HG03378 (cell line): ENCODE measurements at regions not wholly inside any gene's neighbourhood (a gene's known extent, or its start where the extent isn't known, plus 50 kb on each side); places are given as distances from the start of the nearest gene placed in this dataset.

ENCODE experiments used
- ATAC-seq: cut with Tn5 transposase; IDR thresholded peaks from one replicate; pipeline ENCODE4 v1.9.1; 2021; ENCODE audit warnings: mild to moderate bottlenecking, moderate library complexity; ENCODE audit not compliant: unreplicated experiment

DNA sequence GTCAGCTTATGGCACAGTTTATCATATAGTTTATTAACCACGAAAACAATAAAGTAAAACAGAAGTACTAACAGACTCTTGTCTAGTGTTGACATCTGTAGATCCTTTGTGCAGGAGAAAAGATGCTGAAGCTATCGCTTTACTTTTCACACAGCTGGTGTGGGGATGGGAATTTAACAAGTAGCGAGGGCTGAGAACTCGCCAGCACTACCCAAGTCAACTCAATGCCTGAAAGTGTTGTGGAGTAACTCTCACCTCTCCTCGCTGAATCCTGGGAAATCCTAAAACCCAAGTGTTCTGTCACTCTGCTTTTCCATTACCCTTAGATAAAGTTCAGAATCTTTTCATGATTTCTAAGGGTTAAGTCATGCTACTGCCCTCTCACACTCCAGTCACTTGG, 264.2 kb downstream of the BMP4 start:
- ATAC-seq, result no peak

GRCh38 chr14:53683229-53683628, 273.4 kb downstream of the BMP4 start:
- no peak for ATAC-seq

DNA sequence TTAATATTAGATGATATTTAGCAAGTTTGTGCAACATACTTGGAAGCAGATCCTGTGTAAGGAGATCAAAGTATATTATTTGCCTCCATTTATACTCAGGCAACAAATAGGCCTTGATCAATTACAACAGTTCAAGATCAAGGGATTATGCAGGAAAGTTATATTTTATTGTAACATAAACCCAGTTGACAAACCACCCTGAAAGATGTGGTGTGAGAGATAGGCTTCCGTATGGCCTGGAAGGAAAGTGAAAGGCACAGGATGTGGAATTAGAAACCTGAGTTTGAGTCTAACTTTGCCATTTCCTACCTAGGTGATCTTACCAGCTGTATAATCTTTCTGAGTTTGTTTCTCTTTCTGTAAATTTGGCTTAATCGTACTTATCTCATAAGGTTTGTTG, 284.1 kb downstream of the BMP4 start:
- ATAC-seq, result no peak

GRCh38 chr14:53670701-53671100, 285.9 kb downstream of the BMP4 start:
- ATAC-seq, result no peak

- ATAC-seq, result no peak
Observed at GRCh38 chr14:53668897-53669296, 287.7 kb downstream of the BMP4 start.

DNA sequence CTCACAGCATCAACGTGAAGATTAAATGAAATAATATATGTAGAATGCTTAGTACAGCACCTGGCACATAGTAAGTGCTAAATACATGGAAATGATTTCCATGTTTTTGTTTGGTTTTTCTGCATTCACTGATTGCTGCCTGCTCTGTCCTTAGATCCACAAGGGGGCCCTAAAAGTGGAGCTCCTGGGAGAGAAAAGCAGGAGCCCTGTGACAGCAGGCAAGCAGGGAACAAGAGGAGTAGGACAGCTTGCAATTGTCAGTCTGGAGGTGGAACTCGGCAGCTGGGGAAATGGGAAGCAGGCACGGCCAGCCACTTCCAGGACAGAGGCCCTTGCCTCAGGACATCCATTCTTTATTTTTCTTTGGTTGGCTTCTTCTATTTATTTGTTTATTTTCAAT, 292.9 kb downstream of the BMP4 start:
- no peak for ATAC-seq

DNA sequence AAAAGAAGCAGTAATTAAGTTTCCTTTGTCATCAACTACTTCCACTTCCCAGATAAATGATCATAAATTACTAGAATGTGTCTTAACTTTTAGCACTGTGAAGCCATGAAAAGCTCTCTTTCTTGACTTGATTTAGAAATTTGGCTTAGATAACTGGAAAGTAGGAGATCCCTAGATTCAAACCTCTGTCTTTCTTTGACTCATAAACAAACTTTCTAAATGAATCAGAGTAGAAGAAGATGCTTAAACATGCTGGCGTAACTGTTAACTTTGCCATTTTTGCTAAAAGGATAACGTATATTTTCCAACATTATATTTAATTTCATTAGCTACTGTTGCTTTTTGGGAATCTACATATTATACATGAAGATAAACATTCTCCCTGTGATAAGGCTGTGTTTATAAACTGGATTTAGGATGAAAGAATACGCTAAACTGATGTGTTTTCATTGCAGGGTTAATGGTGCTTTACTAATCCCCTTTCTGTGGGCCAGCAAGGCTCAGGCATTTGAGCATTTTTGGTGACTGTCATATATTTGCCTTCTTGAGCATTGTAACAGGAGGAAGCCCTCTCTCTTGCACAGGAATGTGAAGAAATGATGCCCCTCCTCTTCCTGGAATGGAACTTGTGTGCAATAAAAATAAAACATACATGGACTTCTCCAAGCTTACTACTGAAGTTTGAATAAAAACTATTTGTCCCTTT, 301.4 kb downstream of the BMP4 start:
- ATAC-seq, result no peak

GRCh38 chr14:53652068-53652467, 304.6 kb downstream of the BMP4 start:
- ATAC-seq, result no peak

- no peak for ATAC-seq
Observed at GRCh38 chr14:53651096-53651740, 305.4 kb downstream of the BMP4 start.

DNA sequence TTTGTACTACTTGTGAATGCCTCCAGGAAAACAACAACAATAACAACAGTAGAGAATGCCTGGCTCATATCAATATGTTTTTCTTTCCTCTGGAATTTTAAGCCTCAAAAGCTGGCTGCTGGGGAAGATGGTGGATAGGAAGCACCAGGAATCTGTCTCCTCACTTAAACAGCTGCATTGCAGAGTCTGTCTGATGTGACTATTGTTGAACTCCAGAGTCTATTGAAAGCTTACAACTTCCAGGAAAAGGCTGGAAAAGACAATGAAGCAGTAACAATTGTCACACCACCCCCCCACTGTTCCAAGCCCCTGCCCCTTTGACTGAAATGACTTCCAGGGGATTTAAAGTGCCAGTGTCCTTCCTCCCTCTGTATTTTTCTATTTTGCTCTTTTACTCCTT, 309.7 kb downstream of the BMP4 start:
- no peak for ATAC-seq

GRCh38 chr14:53640695-53641094, 315.9 kb downstream of the BMP4 start:
- no peak for ATAC-seq

DNA sequence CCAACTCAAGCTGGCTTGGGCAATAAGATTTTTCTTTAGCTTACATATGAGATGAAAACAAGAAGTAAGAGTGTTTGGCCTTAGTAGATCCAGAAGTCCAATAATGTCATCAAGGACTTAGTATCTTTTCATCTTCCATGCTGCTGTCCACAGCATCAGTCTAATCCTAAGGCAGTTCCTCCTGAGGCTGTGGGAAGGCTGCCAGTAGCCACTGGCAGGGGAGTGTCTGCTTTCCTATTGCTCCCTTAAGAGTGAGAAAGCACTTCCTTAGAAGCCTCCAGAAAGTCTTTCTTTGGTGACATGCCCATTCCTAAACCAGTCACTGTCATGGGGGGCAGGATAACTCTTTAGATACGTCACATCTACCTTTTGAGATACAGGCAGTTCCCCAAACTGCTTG, 317.7 kb downstream of the BMP4 start:
- no peak for ATAC-seq

GRCh38 chr14:53634793-53635192, 321.8 kb downstream of the BMP4 start:
- no peak for ATAC-seq

GRCh38 chr14:53630336-53630735, 326.3 kb downstream of the BMP4 start:
- ATAC-seq, result no peak

- no peak for ATAC-seq
Observed at GRCh38 chr14:53628732-53629430, 327.7 kb downstream of the BMP4 start.

DNA sequence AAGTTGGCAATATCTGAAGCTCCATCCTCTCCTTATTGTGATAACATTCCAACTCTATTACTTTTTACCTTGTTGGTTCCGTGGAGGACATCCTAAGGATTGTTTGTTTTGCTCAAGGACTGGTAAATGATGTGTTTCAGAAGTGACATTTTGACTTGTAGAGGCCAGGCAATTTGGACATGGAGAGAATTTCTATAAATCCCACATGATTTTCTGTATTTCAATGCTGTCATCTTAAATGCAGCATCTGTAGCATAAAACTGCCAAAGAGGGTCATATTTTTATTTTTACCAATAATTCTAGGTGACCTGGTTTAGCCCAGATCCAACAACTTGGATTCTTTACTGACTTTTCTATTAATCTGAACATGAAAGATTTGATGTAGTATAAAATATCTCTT, 328.4 kb downstream of the BMP4 start:
- ATAC-seq, result no peak

GRCh38 chr14:53626761-53627160, 329.9 kb downstream of the BMP4 start:
- no peak for ATAC-seq

- no peak for ATAC-seq
Observed at GRCh38 chr14:53622447-53622846, 334.2 kb downstream of the BMP4 start.

- ATAC-seq, result no peak
Observed at GRCh38 chr14:53621921-53622320, 334.7 kb downstream of the BMP4 start.

GRCh38 chr14:53621433-53621832, 335.2 kb downstream of the BMP4 start:
- ATAC-seq, result peak; percentile 39

DNA sequence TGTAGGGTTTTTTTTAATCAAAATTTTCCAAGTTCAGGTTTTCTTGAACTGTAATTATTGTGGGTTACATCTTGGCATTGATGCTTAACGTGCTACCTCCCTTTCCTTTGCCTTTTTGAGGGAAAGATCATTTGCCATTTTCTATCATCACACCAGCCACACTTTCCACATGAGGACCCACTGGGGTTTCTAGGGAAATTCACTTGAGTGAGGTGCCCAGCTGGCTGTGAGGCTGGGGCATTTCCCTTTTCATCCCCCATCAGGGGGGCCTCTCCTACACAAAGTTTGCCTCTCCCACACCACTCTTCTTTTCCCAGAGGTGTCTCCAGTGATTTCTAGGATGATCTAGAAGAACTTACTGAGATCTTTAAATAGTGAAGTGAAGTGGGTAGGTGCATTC, 335.7 kb downstream of the BMP4 start:
- ATAC-seq, result peak; percentile 27

DNA sequence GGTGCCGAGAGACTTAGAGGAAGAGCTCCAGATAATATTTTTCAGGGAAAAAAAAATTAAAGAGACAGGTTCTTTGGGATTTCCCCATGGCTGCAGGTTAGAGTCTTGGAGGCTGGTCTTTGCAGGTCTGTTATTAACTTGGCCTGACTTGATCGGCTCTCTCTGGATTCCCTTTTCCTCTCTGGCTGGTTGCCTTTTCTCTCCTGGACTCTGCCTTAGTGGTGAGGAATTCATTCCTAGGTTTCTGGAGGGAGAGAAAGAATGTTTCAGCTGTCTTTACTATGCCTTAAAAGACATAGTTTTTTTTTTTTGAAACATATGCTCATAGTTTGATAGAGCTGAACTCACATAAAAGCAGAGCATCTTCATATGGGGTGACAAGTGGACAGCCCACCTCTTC, 336.3 kb downstream of the BMP4 start:
- no peak for ATAC-seq
